HCT116 (cell line): ENCODE measurements at regions not wholly inside any gene's neighbourhood (a gene's known extent, or its start where the extent isn't known, plus 50 kb on each side); places are given as distances from the start of the nearest gene placed in this dataset.

ENCODE experiments used
- ATAC-seq: fragments of 200-7000 bp; cut with Tn5 transposase; 2 replicates; pipeline ENCODE4 v1.9.1; 2020; ENCODE audit warnings: mild to moderate bottlenecking, moderate library complexity
- BruUV-seq: library from RNA; stranded (reverse); fragments of 400-500 nt; replicated peaks from 2 replicates; lab custom pipeline; 2021; lab: Mats Ljungman, UMichigan
- CTCF ChIA-PET: fragments of 300-600 bp; sonication (Branson Sonifier 250); formaldehyde crosslinking; loops from one replicate; lab custom pipeline; 2021; ENCODE audit warnings: antibody characterized with exemption; lab: Charles Lee
- POLR2A ChIA-PET: fragments of 300-600, 350-600 bp; sonication (Branson Sonifier 250); formaldehyde crosslinking; loops from one replicate; lab custom pipeline; 2021; ENCODE audit warnings: antibody characterized with exemption; lab: Charles Lee
- RAD21 ChIA-PET, 2 experiments: fragments of 300-600 bp; sonication (Branson Sonifier 250); formaldehyde crosslinking; loops; one replicate each; lab custom pipeline; 2023; ENCODE audit warnings: low total read pairs in 2 of 2; ENCODE audit not compliant: uncharacterized antibody in 2 of 2, unreplicated experiment in 2 of 2, low non-redundant PET in 1 of 2; lab: Charles Lee
- DNase-seq: peaks from one replicate; pipeline ENCODE4 v3.0.0-alpha.2; 2010; ENCODE audit warnings: low read depth, low spot score
- H2AFZ ChIP-seq: fragments of 200-600 bp; shearing (Covaris generic), sonication (generic); 2 replicates; pipeline ENCODE4 v1.6.1; 2017; ENCODE audit warnings: low read depth, mixed run types, mixed read lengths, antibody characterized with exemption, low read length; ENCODE audit not compliant: poor library complexity, severe bottlenecking
- H3K27ac ChIP-seq: 2 replicates; pipeline ENCODE4 v1.5.1; 2012; ENCODE audit warnings: low read depth, low read length
- H3K27me3 ChIP-seq: fragments of 200-600 bp; sonication (generic); 2 replicates; pipeline ENCODE4 v1.6.1; 2016; ENCODE audit warnings: mixed run types, low read length, mixed read lengths; ENCODE audit not compliant: insufficient read depth
- H3K36me3 ChIP-seq, 2 experiments: fragments of 200-500 bp in 1 of 2; fragments of 200-600 bp in 1 of 2; sonication (Bioruptor generic) in 1 of 2; sonication (generic) in 1 of 2; 2 replicates each; pipeline versions ENCODE4 v1.5.1 to v1.6.1; 2014 to 2016; ENCODE audit warnings: low read length in 2 of 2, inconsistent platforms in 1 of 2, mixed read lengths in 1 of 2, mixed run types in 1 of 2; ENCODE audit not compliant: insufficient read depth in 2 of 2, control insufficient read depth in 1 of 2
- H3K4me1 ChIP-seq, 2 experiments: fragments of 200-600 bp in 1 of 2; sonication (generic) in 1 of 2; 2 replicates each; pipeline versions ENCODE4 v1.5.1 to v1.6.1; 2012 to 2017; ENCODE audit warnings: low read length in 2 of 2, inconsistent platforms in 1 of 2, mild to moderate bottlenecking in 1 of 2, mixed read lengths in 1 of 2, mixed run types in 1 of 2, moderate library complexity in 1 of 2; ENCODE audit not compliant: insufficient read depth in 2 of 2, control insufficient read depth in 1 of 2
- H3K4me2 ChIP-seq: fragments of 200-600 bp; sonication (generic); 2 replicates; pipeline ENCODE4 v1.6.1; 2017; ENCODE audit warnings: mixed run types, low read length, mixed read lengths
- H3K4me3 ChIP-seq, 2 experiments: fragments of 200-600 bp in 1 of 2; sonication (generic) in 1 of 2; replicated peaks in 1 of 2; 2 replicates each; pipeline ENCODE4 v1.5.1; 2011 to 2016; ENCODE audit warnings: low read length in 2 of 2, control low read depth in 1 of 2, low read depth in 1 of 2, mild to moderate bottlenecking in 1 of 2, mixed read lengths in 1 of 2, mixed run types in 1 of 2
- H3K79me2 ChIP-seq: fragments of 200-600 bp; sonication (generic); 2 replicates; pipeline ENCODE4 v1.6.1; 2017; ENCODE audit warnings: mild to moderate bottlenecking, mixed run types, low read length, moderate library complexity, mixed read lengths; ENCODE audit not compliant: insufficient read depth
- H3K9ac ChIP-seq: fragments of 200-600 bp; sonication (generic); 2 replicates; pipeline ENCODE4 v1.6.1; 2016; ENCODE audit warnings: low read length, mixed read lengths
- H3K9me2 ChIP-seq: fragments of 200-600 bp; sonication (generic), shearing (Covaris generic); 2 replicates; pipeline ENCODE4 v1.6.1; 2017; ENCODE audit warnings: mixed run types, mild to moderate bottlenecking, moderate library complexity; ENCODE audit not compliant: insufficient read depth
- H3K9me3 ChIP-seq, 2 experiments: fragments of 200-500 bp in 1 of 2; fragments of 200-600 bp in 1 of 2; sonication (Bioruptor generic) in 1 of 2; sonication (generic) in 1 of 2; 2 replicates each; pipeline ENCODE4 v1.6.1; 2014 to 2017; ENCODE audit warnings: low read length in 2 of 2, mixed read lengths in 2 of 2, inconsistent platforms in 1 of 2, low read depth in 1 of 2, mild to moderate bottlenecking in 1 of 2, mixed run types in 1 of 2, moderate library complexity in 1 of 2; ENCODE audit not compliant: control insufficient read depth in 1 of 2, insufficient read depth in 1 of 2
- H4K20me1 ChIP-seq: fragments of 200-600 bp; sonication (generic), shearing (Covaris generic); 2 replicates; pipeline ENCODE4 v1.6.1; 2017; ENCODE audit warnings: mixed run types, mild to moderate bottlenecking, moderate library complexity; ENCODE audit not compliant: insufficient read depth
- ATF3 ChIP-seq: IDR thresholded peaks from 2 replicates; pipeline ENCODE4 v1.6.1; 2012
- CBX3 ChIP-seq: IDR thresholded peaks from 2 replicates; pipeline ENCODE4 v1.6.1; 2012; ENCODE audit warnings: low read depth
- EGR1 ChIP-seq: IDR thresholded peaks from 2 replicates; pipeline ENCODE4 v1.6.1; 2012; ENCODE audit warnings: low read depth
- EZH2 ChIP-seq: fragments of 200-600 bp; sonication (generic); IDR thresholded peaks from 2 replicates; pipeline ENCODE4 v1.6.1; 2017; ENCODE audit warnings: antibody characterized with exemption, mixed run types
- FOSL1 ChIP-seq: IDR thresholded peaks from 2 replicates; pipeline ENCODE4 v1.6.1; 2012; ENCODE audit warnings: low read depth
- POLR2AphosphoS5 ChIP-seq: IDR thresholded peaks from 2 replicates; pipeline ENCODE4 v1.6.1; 2011; ENCODE audit warnings: mild to moderate bottlenecking, low read depth, low read length, moderate library complexity
- SIN3A ChIP-seq: IDR thresholded peaks from 2 replicates; pipeline ENCODE4 v1.6.1; 2012; ENCODE audit warnings: low read depth
- SRF ChIP-seq: IDR thresholded peaks from 2 replicates; pipeline ENCODE4 v1.6.1; 2012; ENCODE audit warnings: low read depth
- TCF7L2 ChIP-seq: IDR thresholded peaks from 2 replicates; pipeline ENCODE4 v1.7.0; 2011; ENCODE audit warnings: borderline replicate concordance, inconsistent platforms; ENCODE audit not compliant: insufficient read depth, insufficient read length; ENCODE audit errors: extremely low read depth
- ZBTB33 ChIP-seq: IDR thresholded peaks from 2 replicates; pipeline ENCODE4 v1.6.1; 2011; ENCODE audit warnings: mild to moderate bottlenecking, low read length, moderate library complexity; ENCODE audit not compliant: insufficient replicate concordance; ENCODE audit errors: extremely low read depth
- intact Hi-C: fragments of 100-400 bp; cut with micrococcal nuclease; formaldehyde crosslinking; loops from 2 replicates; pipeline ENCODE4 v1.10.0; 2022

GRCh38 chr13:47831265-47831664 is 169.8 kb downstream of the SUCLA2 start:
- no peak for ATAC-seq

More at GRCh38 chr13:47831265-47831664, 169.8 kb downstream of the SUCLA2 start:
- no peaks in the 10 kb centered on the region for H4K20me1 ChIP-seq
- no peak overlapping the region for H2AFZ ChIP-seq
- intact Hi-C loops: no loop called here
- H3K27ac ChIP-seq: no peak overlapping the region
- no peaks in the 10 kb centered on the region for H3K36me3 ChIP-seq
- BruUV-seq: no TSS peak
- no peaks in the 10 kb centered on the region for H3K9me3 ChIP-seq
- no peak overlapping the region for H3K4me3 ChIP-seq
- DNase-seq: no peak
- CTCF ChIA-PET: no interaction called here
- H3K4me1 ChIP-seq: no peaks in the 10 kb centered on the region
- no peaks in the 10 kb centered on the region for H3K79me2 ChIP-seq
- RAD21 ChIA-PET: no interaction called here
- H3K9ac ChIP-seq: no peak overlapping the region
- POLR2A ChIA-PET: no interaction called here
- no peak overlapping the region for H3K4me2 ChIP-seq
- H3K9me2 ChIP-seq: no peaks in the 10 kb centered on the region
- no peaks in the 10 kb centered on the region for H3K27me3 ChIP-seq
- TF ChIP-seq POLR2AphosphoS5 (no peak), FOSL1 (no peak), CBX3 (no peak), ZBTB33 (no peak), EZH2 (no peak), ATF3 (no peak), SIN3A (no peak), SRF (no peak), EGR1 (no peak), TCF7L2 (no peak)
